MM.1S (cell line): ENCODE measurements at regions not wholly inside any gene's neighbourhood (a gene's known extent, or its start where the extent isn't known, plus 50 kb on each side); places are given as distances from the start of the nearest gene placed in this dataset.

Source experiments
- DNase-seq: peaks from one replicate; pipeline ENCODE4 v3.0.0-alpha.2; 2015
- H2AFZ ChIP-seq: fragments of 300-600 bp; sonication (generic); 2 replicates; pipeline ENCODE4 v1.6.0; 2016; ENCODE audit warnings: antibody characterized with exemption, low read length
- H3F3A ChIP-seq: fragments of 300-600 bp; sonication (generic); 2 replicates; pipeline ENCODE4 v1.6.1; 2016; ENCODE audit warnings: mild to moderate bottlenecking, antibody characterized with exemption, low read length, moderate library complexity, mixed read lengths; ENCODE audit not compliant: insufficient read depth
- H3K27ac ChIP-seq: fragments of 300-600 bp; sonication (generic); 2 replicates; pipeline ENCODE4 v1.5.1; 2016; ENCODE audit warnings: mild to moderate bottlenecking, low read length
- H3K27me3 ChIP-seq: fragments of 300-600 bp; sonication (generic); replicated peaks from 2 replicates; pipeline ENCODE4 v1.6.0; 2016; ENCODE audit warnings: low read length; ENCODE audit not compliant: insufficient read depth
- H3K36me3 ChIP-seq: fragments of 300-600 bp; sonication (generic); replicated peaks from 2 replicates; pipeline ENCODE4 v1.6.1; 2016; ENCODE audit warnings: mild to moderate bottlenecking, low read length, mixed read lengths; ENCODE audit not compliant: insufficient read depth
- H3K4me1 ChIP-seq: fragments of 300-600 bp; sonication (generic); 2 replicates; pipeline ENCODE4 v1.6.1; 2016; ENCODE audit warnings: low read length, mixed read lengths
- H3K4me2 ChIP-seq: fragments of 300-600 bp; sonication (generic); 2 replicates; pipeline ENCODE4 v1.6.0; 2016; ENCODE audit warnings: low read depth, low read length
- H3K4me3 ChIP-seq: fragments of 300-600 bp; sonication (generic); 2 replicates; pipeline ENCODE4 v1.5.1; 2016; ENCODE audit warnings: low read length, mixed read lengths
- H3K79me2 ChIP-seq: fragments of 300-600 bp; sonication (generic); 2 replicates; pipeline ENCODE4 v1.6.1; 2016; ENCODE audit warnings: mixed run types, low read length, mixed read lengths
- H3K9ac ChIP-seq: fragments of 300-600 bp; sonication (generic); 2 replicates; pipeline ENCODE4 v1.6.1; 2016; ENCODE audit warnings: low read length, mixed read lengths
- H3K9me2 ChIP-seq: fragments of 300-600 bp; sonication (generic); replicated peaks from 2 replicates; pipeline ENCODE4 v1.6.1; 2016; ENCODE audit warnings: mild to moderate bottlenecking, low read length, mixed read lengths; ENCODE audit not compliant: insufficient read depth
- H3K9me3 ChIP-seq: fragments of 300-600 bp; sonication (generic); replicated peaks from 2 replicates; pipeline ENCODE4 v1.6.1; 2016; ENCODE audit warnings: mild to moderate bottlenecking, low read length, mixed read lengths; ENCODE audit not compliant: insufficient read depth
- H4K20me1 ChIP-seq: fragments of 300-600 bp; sonication (generic); 2 replicates; pipeline ENCODE4 v1.6.1; 2016; ENCODE audit warnings: mild to moderate bottlenecking, low read length, moderate library complexity, mixed read lengths; ENCODE audit not compliant: insufficient read depth
- CTCF ChIP-seq: fragments of 300-600 bp; sonication (generic); IDR thresholded peaks from 2 replicates; pipeline ENCODE4 v1.5.1; 2016; ENCODE audit warnings: antibody characterized with exemption, low read length, mixed read lengths
- EZH2 ChIP-seq: fragments of 300-600 bp; sonication (generic); optimal IDR thresholded peaks from 2 replicates; pipeline ENCODE3; 2017; ENCODE audit warnings: low read depth, mild to moderate bottlenecking, antibody characterized with exemption, low read length, mixed read lengths
- EZH2phosphoT487 ChIP-seq: fragments of 300-600 bp; sonication (generic); IDR thresholded peaks from 2 replicates; pipeline ENCODE4 v1.6.1; 2018; ENCODE audit warnings: antibody characterized with exemption, low read length

- Histone ChIP-seq H3K9ac (no peak overlapping the region), H3K4me3 (no peak overlapping the region), H3K36me3 (no peaks in the 10 kb centered on the region), H3K79me2 (no peaks in the 10 kb centered on the region), H3K4me1 (no peaks in the 10 kb centered on the region), H3K27me3 (no peaks in the 10 kb centered on the region), H3K9me2 (no peaks in the 10 kb centered on the region), H3K9me3 (no peaks in the 10 kb centered on the region), H2AFZ (no peak overlapping the region), H3K4me2 (no peak overlapping the region), H3K27ac (no peak overlapping the region), H3F3A (no peaks in the 10 kb centered on the region), H4K20me1 (no peaks in the 10 kb centered on the region)
- no peak for DNase-seq
- no peak for TF ChIP-seq EZH2
- TF ChIP-seq CTCF: no peak
- TF ChIP-seq EZH2phosphoT487: no peak
These were observed 448.5 kb downstream of the XPNPEP1 start for GRCh38 chr10:109474812-109475211.

GRCh38 chr10:109474261-109474660 lies 449.1 kb downstream of the XPNPEP1 start:
- Histone ChIP-seq H3K4me3 (no peak overlapping the region), H3K9ac (no peak overlapping the region), H3K4me1 (no peaks in the 10 kb centered on the region), H3F3A (no peaks in the 10 kb centered on the region), H3K4me2 (no peak overlapping the region), H3K9me3 (no peaks in the 10 kb centered on the region), H2AFZ (no peak overlapping the region), H3K27me3 (no peaks in the 10 kb centered on the region), H3K79me2 (no peaks in the 10 kb centered on the region), H3K9me2 (no peaks in the 10 kb centered on the region), H3K36me3 (no peaks in the 10 kb centered on the region), H4K20me1 (no peaks in the 10 kb centered on the region), H3K27ac (no peak overlapping the region)
- no peak for DNase-seq
- no peak for TF ChIP-seq CTCF
- no peak for TF ChIP-seq EZH2phosphoT487
- TF ChIP-seq EZH2: no peak

GRCh38 chr10:109467551-109467950 lies 455.8 kb downstream of the XPNPEP1 start:
- H3K9me3 ChIP-seq: no peaks in the 10 kb centered on the region
- no peak overlapping the region for H2AFZ ChIP-seq
- no peaks in the 10 kb centered on the region for H3F3A ChIP-seq
- no peak for DNase-seq
- no peaks in the 10 kb centered on the region for H3K36me3 ChIP-seq
- no peak overlapping the region for H3K9ac ChIP-seq
- H3K27me3 ChIP-seq: no peaks in the 10 kb centered on the region
- no peaks in the 10 kb centered on the region for H3K79me2 ChIP-seq
- no peaks in the 10 kb centered on the region for H3K9me2 ChIP-seq
- no peak overlapping the region for H3K27ac ChIP-seq
- no peaks in the 10 kb centered on the region for H3K4me1 ChIP-seq
- H4K20me1 ChIP-seq: no peaks in the 10 kb centered on the region
- H3K4me2 ChIP-seq: no peak overlapping the region
- no peak overlapping the region for H3K4me3 ChIP-seq
- TF ChIP-seq EZH2phosphoT487 (no peak), CTCF (no peak), EZH2 (no peak)
